ENCODE measurements at regions not wholly inside any gene's neighbourhood (a gene's known extent, or its start where the extent isn't known, plus 50 kb on each side); places are given as distances from the start of the nearest gene placed in this dataset.

- TF ChIP-seq POLR2AphosphoS5 (IDR thresholded peaks at IDR 0.05; ENCODE audit: low read length) = no peak
- TF ChIP-seq TCF12 (IDR thresholded peaks at IDR 0.05; ENCODE audit: low read depth, low read length) = no peak
- TF ChIP-seq, protein P1, sequence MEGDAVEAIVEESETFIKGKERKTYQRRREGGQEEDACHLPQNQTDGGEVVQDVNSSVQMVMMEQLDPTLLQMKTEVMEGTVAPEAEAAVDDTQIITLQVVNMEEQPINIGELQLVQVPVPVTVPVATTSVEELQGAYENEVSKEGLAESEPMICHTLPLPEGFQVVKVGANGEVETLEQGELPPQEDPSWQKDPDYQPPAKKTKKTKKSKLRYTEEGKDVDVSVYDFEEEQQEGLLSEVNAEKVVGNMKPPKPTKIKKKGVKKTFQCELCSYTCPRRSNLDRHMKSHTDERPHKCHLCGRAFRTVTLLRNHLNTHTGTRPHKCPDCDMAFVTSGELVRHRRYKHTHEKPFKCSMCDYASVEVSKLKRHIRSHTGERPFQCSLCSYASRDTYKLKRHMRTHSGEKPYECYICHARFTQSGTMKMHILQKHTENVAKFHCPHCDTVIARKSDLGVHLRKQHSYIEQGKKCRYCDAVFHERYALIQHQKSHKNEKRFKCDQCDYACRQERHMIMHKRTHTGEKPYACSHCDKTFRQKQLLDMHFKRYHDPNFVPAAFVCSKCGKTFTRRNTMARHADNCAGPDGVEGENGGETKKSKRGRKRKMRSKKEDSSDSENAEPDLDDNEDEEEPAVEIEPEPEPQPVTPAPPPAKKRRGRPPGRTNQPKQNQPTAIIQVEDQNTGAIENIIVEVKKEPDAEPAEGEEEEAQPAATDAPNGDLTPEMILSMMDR (IDR thresholded peaks at IDR 0.05 in 2 of 3, conservative IDR thresholded peaks at IDR 0.05 in 1 of 3; ENCODE audit: control insufficient read depth in 2 of 3, extremely low read depth in 1 of 3, insufficient read depth in 1 of 3, low read depth in 3 of 3, low read length in 3 of 3) = no peak
- TF ChIP-seq RAD21 (IDR thresholded peaks at IDR 0.05; ENCODE audit: insufficient read depth, low read depth, low read length) = no peak
- no peak for TF ChIP-seq MYB (IDR thresholded peaks at IDR 0.05; ENCODE audit: borderline replicate concordance, low read depth, low read length)
- no peak for TF ChIP-seq POLR2AphosphoS2 (IDR thresholded peaks at IDR 0.05; ENCODE audit: low read depth, low read length)
- no peak for TF ChIP-seq PAX5 (IDR thresholded peaks at IDR 0.05; ENCODE audit: borderline replicate concordance, low read depth, low read length)
- TF ChIP-seq STAT1 (conservative IDR thresholded peaks at IDR 0.05) = no peak
- no peak for TF ChIP-seq POLR2A (IDR thresholded peaks at IDR 0.05; ENCODE audit: low read depth, low read length)
- TF ChIP-seq RFX5 (IDR thresholded peaks at IDR 0.05; ENCODE audit: low read depth, low read length) = no peak
- no peak for TF ChIP-seq ZNF274 (IDR thresholded peaks at IDR 0.05; ENCODE audit: insufficient read depth, insufficient read length)
Observed at GRCh38 chr4:45199736-45200135, 473.4 kb upstream of the GNPDA2 start.

Measured in GM12878 (cell line).